GM12872 (cell line): ENCODE measurements at regions not wholly inside any gene's neighbourhood (a gene's known extent, or its start where the extent isn't known, plus 50 kb on each side); places are given as distances from the start of the nearest gene placed in this dataset.

ENCODE experiments used
- TF ChIP-seq, protein P1 (sequence below): IDR thresholded peaks from 3 replicates; pipeline ENCODE4 v1.5.1; 2011; ENCODE audit warnings: low read depth, mild to moderate bottlenecking, low read length, moderate library complexity; ENCODE audit not compliant: insufficient read depth

GRCh38 chr2:175829741-175830140 is 172.3 kb downstream of the LNPK start:
- TF ChIP-seq, protein P1, sequence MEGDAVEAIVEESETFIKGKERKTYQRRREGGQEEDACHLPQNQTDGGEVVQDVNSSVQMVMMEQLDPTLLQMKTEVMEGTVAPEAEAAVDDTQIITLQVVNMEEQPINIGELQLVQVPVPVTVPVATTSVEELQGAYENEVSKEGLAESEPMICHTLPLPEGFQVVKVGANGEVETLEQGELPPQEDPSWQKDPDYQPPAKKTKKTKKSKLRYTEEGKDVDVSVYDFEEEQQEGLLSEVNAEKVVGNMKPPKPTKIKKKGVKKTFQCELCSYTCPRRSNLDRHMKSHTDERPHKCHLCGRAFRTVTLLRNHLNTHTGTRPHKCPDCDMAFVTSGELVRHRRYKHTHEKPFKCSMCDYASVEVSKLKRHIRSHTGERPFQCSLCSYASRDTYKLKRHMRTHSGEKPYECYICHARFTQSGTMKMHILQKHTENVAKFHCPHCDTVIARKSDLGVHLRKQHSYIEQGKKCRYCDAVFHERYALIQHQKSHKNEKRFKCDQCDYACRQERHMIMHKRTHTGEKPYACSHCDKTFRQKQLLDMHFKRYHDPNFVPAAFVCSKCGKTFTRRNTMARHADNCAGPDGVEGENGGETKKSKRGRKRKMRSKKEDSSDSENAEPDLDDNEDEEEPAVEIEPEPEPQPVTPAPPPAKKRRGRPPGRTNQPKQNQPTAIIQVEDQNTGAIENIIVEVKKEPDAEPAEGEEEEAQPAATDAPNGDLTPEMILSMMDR, result no peak

GRCh38 chr2:175827856-175828255 is 174.2 kb downstream of the LNPK start:
- TF ChIP-seq, protein P1, result no peak

- TF ChIP-seq, protein P1, result no peak
These were observed 177.8 kb downstream of the LNPK start for GRCh38 chr2:175824243-175824642.

DNA sequence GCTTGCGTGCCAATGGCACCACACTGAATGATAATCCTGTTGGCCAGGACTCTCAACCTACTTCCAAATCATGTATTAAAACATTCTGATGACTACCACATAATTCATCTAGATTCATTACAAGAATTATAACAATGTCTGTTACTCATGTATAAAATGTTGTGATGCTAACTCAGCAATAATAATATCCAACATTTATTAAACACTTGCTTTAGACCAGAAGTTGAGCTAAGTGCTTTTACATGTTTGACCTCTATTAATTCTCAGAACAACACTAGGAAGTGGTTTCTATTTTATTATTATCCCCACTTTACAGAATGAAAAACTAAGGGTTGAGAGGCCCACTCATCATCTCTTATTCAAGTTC is 178.4 kb downstream of the LNPK start:
- TF ChIP-seq, protein P1, result no peak

DNA sequence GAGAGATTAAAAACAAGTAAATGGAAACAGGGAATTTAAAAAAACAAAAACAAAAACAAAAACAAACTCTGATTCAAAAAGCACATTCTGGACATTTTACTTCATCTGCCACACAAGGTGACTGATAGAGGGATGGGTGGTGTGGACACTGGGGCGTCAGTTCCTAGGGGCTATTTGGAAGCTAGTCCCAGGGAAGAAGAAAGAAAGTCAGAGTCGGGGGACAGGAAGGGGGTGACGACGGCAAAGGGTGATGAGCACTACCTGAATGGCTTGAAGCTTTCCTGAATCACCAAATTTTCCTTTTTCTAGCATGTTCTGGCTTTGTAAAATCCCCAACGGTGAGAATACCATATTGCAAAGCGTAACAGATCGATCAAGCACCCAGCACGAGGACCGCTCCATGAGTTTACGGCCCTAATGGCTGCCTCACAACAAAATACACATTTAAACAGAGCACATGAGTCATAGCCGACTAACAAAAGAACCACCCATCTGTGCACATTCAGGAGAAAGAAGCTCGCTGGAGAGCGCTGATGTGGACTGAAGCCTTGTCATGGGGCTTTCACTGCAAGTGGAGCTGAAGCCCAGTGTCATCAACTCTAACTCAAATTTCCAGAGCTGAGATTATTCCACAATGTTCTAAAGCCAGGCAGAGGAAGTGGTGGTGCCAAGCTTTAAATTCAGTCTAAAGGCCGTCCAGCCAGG is 178.9 kb downstream of the LNPK start:
- TF ChIP-seq, protein P1, result no peak

DNA sequence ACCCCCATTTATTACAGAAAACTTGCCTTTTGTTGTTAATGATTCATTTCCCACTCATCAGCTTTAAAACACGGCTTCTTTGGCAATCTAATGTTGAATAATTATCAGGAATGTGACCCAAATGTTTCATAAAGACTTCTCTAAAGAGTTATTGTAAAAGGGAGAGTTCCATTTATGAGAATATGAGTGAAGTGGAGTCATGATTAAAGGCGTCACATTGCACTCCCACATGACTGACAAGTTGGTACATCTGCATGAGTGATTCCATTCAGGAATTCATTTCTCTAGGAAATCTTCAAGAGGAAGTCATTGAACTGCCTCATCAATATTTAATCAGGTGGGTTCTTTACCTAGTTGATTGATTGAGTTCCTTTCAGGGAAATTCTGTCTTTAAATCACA is 184.8 kb downstream of the LNPK start:
- TF ChIP-seq, protein P1, result no peak

GRCh38 chr2:175815537-175815936 is 186.5 kb downstream of the LNPK start:
- TF ChIP-seq, protein P1, result no peak

- TF ChIP-seq, protein P1, result no peak
These were observed 190.1 kb downstream of the LNPK start for GRCh38 chr2:175811971-175812370.
